Raji (cell line): ENCODE measurements at regions not wholly inside any gene's neighbourhood (a gene's known extent, or its start where the extent isn't known, plus 50 kb on each side); places are given as distances from the start of the nearest gene placed in this dataset.

Experiments used
- POLR2A ChIP-seq: IDR thresholded peaks from 2 replicates; pipeline ENCODE4 v1.6.1; 2011; ENCODE audit warnings: low read depth, low read length, control low read depth; ENCODE audit not compliant: insufficient read depth

DNA sequence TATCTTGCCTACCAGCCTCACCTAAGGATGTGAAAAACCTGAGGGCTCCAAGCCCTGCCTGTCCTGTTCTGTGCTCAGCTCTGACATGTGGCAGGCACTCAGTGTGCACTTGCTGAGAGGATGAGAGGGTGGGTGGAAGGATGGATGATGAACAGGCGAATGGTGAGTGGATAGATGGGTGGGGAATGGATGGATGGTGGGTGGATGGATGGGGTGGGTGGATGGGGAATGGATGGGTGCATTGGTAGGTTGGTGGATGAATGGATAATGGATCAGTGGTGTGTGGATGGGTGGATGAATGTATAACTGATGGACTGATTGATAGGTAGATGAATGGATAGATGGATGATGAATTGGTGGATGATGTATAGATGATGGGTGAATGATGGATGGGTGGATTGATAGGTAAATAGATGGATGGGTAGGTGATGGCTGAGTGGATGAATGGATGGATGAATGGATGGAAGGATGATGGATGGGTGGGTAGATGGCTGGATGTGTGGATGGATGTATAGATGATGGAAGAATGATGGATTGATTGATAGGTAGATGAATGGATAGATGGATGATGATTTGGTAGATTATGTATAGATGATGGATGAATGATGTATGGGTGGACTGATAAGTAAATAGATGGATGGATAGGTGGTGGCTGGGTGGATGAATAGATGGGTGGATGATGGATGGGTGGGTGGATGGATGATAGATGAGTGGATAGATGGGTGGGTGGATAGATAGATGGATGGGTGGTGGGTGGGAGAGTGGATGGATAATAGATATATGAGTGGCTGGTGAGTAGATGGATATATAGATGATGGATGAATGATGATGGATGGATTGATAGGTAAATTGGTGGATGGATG lies 69.3 kb upstream of the NKX1-1 start:
- no peak for TF ChIP-seq POLR2A

DNA sequence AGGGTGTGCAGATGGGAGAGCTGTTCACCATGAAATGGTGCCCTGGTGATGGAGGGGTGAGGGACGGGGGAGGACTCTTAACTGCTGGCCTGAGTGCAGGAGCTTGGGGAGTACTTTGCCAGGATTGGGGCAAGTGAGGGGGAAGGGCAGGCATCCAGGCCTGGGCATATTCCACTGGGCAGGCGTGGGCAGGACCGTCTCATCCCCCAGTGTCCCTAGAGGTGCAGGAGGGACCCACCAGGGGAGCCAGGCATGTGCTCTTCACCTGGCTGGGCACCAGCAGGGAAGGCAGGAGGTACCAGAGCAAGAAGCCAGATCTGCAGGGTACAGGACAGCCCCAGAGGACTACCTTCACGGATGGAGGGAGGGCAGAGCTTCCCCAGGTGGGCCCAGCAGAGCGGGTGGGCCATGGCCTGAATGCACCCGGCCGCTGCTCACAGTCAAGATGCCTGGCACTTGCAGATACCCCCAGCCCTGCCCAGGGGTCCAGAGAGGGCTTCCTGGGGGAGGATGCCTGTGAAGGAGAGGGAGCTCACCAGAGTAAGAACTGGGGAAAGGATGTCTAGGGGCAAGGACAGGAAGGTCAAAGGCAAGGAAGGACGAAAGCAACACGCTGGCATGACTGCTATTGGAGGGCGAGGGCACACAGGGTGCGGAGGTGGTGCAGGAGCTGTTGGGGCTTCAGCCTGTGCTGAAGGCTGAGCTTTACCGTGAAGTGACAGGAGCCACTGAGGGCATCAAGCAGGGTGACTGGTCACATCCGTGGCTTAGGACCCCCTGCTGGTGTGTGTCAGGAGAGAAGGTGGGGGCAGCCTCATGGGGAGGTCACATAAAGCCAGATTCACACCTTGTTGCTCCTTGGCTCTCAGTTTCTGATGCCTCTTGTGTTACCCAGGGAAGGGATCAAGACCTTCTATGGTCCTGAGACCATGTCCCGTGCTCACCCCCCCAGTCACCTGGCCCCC lies 68.2 kb upstream of the NKX1-1 start:
- no peak for TF ChIP-seq POLR2A

DNA sequence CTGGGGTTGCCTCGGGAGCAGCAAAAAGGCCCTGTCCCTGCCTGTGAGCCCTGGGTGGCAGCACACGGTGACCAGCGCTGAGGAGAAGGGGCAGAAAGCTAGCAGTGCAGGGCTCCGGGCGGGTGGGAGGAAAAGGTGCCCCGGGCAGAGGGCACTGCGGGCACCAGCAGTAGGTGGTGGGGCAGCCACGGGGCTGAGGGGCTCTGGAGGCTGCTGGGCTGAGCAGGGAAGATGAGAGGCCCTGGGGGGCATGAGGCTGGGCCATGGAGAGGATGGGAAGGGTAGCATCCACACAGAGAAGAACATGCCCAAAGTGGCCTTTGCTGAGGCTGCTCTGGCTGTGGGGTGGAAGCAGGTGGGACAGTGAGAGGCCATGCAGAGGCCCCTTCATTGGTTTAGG lies 67.5 kb upstream of the NKX1-1 start:
- no peak for TF ChIP-seq POLR2A

DNA sequence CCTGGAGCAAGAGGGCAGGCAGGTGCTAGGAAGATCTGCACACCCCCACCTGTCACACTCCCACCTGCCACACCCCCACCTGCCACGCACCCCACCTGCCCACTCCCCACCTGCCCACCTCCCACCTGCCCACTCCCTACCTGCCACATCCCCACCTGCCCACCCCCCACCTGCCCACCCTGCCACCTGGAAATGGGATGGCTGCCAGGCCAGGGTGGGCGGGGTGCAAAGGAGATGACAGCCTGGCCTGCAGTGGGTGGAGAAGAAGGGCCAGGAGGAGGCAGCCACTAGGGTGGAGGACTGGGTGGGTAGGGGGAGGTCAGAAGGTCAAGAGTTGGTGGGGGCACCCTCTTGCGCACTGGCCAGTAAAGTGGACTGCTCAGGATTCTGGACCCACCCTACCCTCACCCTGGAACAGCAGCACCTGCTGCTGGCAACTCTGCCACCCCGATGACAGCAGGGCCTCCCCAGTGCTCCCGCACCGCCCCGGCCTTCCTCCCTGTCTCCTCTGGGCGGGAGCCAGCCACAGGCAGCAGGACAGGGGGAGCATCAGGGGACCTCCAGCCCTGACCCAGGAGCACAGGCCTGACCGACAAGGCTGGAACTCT lies 66.8 kb upstream of the NKX1-1 start:
- no peak for TF ChIP-seq POLR2A

DNA sequence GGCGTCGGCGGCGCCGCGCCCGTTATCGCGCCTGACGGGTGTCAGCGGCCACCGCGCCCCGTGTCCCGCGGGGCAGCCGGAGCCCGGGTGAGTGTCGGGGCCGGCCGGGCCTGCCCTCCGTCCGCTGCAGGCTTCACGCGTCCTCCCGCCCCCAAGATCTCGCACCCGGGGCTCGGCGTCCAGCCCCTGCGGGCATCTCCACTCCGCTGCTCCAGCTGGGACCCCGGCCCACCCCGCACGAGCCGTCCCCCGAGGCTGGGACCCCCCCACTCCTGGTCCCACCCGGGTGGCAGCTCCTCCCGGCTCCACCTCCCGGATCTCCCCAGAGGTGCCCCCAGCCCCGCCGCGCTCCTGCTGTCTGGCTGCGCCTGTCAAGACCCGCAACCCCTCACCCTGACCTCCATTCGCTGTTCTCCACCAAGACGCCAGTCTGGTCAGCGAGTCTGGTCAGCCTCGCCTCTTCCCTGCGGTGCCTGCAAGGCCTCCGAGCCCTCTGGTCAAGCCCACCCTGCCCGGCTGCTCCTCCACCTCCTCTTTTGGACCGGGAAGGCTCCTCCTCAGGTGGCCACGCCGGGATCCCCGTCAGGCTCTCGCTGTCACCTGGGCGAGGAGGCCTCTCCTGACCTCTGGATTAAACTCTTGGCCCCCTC lies 66.0 kb upstream of the NKX1-1 start:
- TF ChIP-seq POLR2A = no peak

DNA sequence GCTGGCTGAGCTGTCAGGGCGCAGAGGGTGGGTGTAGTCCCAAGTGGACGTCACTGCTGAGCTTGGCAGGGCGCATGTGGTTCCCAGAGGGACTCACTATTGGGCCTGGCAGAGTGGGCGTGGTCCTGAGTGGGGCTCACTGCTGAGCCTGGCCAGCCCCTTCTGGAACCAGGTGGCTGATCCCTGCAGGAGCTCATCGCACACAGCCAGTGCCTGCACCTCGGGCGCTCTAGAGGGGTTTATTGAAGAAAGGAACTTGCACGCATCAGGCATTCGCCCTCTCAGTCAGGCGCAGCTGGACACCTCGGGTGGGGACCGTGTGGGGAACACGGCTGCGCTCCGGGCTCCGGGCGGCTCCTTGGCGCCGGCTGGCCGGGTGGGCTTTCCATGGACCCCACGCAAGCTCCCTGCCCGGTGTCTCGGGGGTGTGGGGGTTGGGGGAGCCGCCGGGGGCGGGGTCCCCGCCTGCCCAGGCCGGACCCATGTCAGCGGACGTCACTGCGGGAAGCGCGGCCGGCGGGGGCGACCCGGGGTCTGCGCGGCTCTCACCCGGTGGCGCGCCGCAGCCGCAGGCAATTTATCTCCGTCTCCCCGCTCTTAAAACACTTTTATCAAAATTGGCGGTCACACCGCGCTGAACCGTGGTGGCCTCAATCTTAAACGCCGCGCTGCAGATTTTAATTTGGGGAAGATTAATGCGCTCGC lies 65.4 kb upstream of the NKX1-1 start:
- no peak for TF ChIP-seq POLR2A

DNA sequence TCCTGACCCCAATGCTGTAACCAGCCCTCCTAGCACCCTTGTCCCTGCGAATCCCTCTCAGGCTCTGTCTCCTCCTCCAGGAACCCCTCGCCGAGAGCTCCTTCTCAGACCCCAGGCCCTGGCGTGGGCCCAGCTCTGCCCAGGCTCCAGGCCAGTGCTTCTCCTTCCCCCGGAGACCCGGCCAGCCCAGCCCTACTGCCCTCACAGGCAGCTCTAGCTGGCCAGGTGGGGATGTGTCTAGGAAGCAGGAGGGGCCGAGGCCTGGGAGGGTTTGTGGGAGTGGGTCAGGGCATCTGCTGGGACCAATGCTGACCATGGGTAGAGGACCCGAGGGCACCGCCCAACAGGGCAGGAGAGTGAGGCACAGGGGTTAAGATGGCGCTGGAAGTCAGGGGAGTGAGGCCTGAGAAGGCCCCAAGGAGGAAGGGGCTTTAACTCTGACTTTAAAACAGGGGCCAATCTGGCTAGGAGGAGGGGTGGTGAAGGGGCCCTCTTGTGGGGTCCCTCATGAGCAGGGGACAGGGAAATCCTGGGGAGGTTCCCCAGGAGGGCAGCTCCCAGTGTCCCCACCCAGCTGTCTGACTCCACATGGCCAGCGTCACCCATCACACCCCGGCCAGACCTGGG lies 64.7 kb upstream of the NKX1-1 start:
- no peak for TF ChIP-seq POLR2A

DNA sequence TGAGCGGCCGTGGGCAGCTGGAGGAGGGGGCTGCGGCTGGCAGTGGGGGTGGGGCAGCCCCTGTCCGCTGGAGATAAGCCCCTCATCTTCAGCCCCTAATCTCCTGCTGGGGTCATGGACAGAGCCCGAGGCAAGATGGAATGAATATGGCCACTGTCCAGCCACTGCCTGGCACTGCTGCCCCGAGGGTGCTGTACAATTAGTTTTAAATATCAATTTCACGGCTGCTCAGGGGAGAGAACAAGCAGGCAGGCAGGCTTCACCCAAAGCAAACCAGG lies 64.1 kb upstream of the NKX1-1 start:
- TF ChIP-seq POLR2A = no peak

DNA sequence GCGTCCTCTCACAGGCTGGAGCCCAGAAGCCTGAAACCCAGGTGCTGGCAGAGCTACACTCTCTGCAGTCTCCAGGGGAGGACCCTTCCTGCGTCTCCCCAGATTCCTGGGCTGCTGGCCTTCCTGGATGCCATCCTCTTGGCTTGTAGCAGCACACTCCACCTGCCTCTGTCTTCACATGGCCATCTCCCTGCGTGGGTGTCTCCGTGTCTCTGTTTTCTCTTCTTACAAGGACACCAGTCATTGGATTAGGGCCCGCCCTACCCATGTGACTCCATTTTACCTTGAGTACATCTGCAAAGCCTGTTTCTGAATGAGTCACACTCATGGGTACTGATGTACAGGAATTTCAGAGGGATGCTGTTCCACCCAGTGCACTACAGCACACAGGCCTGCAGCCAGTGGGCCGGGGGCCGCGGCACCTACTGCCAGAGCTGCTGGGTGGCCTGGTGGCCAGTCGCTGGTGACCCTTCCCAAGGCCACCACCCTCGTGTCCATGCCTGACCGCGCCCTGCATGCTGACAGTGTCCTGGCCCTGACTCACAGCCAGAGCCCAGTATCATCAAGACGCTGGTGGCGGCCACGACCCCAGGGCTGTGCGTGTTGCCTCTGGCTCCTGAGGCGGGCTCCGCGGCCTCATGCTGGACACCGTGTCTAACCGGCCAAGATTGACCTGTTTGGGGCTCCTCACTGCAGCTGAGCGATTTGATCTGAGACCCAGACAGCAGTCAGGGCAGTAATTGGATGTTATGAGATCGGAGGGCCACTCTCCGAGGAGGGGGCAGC lies 63.6 kb upstream of the NKX1-1 start:
- no peak for TF ChIP-seq POLR2A

DNA sequence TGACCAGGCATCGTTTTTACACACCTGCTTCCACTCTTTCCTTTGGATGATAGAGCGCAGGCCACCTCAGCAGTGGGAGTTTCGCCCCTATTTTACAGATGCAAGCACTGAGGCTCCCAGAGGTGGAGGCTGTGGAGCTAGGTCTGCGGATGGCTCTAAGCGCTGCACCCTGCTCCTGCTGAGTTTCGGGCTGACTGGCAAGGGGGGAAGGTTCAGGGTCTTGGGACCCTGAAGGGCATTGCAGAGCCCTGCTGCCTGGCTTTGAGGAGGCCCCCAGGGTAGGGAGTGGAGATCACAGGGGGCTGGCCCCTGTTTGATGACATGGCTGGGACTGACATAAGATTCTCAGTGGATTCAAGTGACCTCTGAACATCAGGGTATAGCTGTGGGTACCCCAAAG lies 62.8 kb upstream of the NKX1-1 start:
- no peak for TF ChIP-seq POLR2A

DNA sequence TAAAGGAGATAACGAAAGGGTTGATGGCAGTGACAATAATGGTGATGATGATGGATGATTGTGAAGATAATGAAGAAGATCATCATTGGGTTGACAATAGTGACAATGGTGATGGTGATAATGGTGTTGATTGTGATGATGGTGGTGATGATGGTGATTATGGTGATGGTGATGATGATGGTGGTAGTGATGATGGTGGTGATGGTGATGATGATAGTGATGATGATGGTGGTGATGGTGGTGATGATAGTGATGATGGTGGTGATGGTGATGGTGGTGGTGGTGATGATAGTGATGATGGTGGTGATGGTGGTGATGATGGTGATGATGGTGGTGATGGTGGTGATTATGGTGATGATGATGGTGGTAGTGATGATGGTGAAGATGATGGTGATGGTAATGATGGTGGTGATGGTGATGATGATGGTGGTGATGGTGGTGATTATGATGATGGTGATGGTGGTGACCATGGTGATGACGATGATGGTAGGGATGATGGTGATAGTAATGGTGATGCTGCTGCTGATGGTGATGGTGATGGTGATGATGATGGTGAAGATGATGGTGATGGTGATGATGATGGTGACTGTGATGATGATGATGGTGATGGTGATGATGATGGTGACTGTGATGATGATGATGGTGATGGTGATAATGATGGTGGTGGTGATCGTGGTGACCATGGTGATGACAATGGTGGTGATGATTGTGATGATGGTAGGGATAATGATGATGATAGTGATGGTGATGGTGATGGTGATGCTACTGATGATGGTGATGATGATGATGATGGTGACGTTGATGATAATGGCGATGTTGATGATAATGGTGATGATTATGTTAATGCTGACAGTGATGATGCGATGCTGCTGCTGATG lies 61.6 kb upstream of the NKX1-1 start:
- no peak for TF ChIP-seq POLR2A

DNA sequence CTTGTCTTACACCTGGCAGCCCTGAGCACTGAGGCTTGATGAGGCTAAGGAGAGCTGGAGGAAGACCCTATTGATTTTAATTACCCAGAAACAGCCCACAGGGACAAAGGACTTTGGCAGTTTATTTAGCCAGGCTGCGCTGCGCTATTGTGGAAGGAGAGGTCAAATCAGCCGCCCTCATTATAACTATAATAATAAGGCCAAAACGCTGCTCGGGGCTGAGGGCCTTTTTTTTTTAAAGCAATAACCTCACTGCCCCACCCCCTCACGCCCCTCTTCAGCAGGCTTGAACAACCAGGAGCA lies 60.6 kb upstream of the NKX1-1 start:
- TF ChIP-seq POLR2A = no peak

DNA sequence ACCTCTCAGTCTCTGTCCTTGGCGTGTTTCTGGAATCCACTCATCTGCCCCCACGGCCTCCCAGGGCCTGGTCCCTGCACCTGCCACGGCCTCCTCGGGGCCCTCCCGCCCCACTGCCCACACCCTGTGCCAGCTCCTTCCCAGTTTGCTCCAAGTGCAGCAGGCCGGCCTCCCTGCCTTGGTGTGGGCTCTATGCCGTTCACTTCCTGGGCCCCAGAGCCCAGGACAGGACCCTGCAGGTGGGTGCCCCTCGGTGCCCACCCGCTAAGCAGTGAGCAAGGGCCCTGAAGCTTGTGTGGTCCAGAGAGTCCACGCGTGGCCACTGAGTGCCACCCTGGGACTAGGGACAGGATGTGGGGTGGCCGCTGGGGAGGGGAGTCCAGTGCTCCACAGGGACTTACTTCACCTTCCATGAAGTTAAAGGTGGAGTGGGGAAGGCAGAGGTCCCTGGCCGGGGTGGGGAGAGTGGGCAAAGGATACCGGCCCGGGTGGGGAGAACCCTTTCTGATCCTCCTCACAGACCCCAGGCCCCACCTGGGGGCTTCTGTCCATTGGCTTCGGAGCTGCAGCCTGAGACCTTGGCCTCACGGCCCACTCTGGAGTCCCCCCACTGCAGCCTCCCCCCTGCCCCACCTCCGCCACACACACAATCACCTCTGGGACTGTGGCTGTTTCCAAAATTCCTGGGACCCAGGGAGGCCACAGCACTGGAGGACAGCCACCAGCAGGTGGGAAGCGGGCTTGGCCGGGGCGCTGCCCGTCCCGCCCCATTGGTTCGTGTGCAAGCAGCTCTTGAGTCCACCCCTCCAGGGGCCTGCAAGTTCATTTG lies 60.0 kb upstream of the NKX1-1 start:
- no peak for TF ChIP-seq POLR2A
